Body of pancreas (tissue), 4 donors: ENCODE measurements at regions not wholly inside any gene's neighbourhood (a gene's known extent, or its start where the extent isn't known, plus 50 kb on each side); places are given as distances from the start of the nearest gene placed in this dataset.

Source experiments
- ATAC-seq: fragments of 150-250 bp; one replicate; pipeline ENCODE4 v1.9.1; 2016
- DNase-seq, 4 donors: peaks; one replicate each; pipeline ENCODE4 v3.0.0-alpha.2; 2019
- H3K27ac ChIP-seq, 4 donors: fragments of 200-600 bp; sonication (generic); 1 replicate in 3 of 4; 2 replicates in 1 of 4; pipeline versions ENCODE4 v1.5.1 to v1.6.1; 2016 to 2019; ENCODE audit warnings: mild to moderate bottlenecking in 1 of 4, mixed read lengths in 1 of 4, moderate library complexity in 1 of 4
- H3K27me3 ChIP-seq, 2 donors: fragments of 200-600 bp; sonication (generic); one replicate each; pipeline ENCODE4 v1.6.0; 2016; ENCODE audit warnings: mild to moderate bottlenecking in 1 of 2
- H3K36me3 ChIP-seq, 2 donors: fragments of 200-600 bp; sonication (generic); replicated peaks in 1 of 2; 2 replicates each; pipeline ENCODE4 v1.5.1; 2016; ENCODE audit warnings: low read depth in 2 of 2; ENCODE audit not compliant: insufficient read depth in 1 of 2
- H3K4me1 ChIP-seq: fragments of 200-600 bp; sonication (generic); one replicate; pipeline ENCODE4 v1.6.0; 2016
- H3K4me3 ChIP-seq, 2 donors: fragments of 200-600 bp; sonication (generic); 1 replicate in 1 of 2; 2 replicates in 1 of 2; pipeline ENCODE4 v1.5.1; 2016 to 2019
- H3K9me3 ChIP-seq, 3 donors: fragments of 200-600 bp; sonication (generic); 1 replicate in 2 of 3; 2 replicates in 1 of 3; pipeline ENCODE4 v1.5.1; 2016
- CTCF ChIP-seq, 7 experiments: fragments of 450-650 bp in 4 of 7; fragments of 200-600 bp in 3 of 7; sonication (generic) in 3 of 7; IDR thresholded peaks; one replicate each; pipeline ENCODE4 v1.5.1; 2016 to 2019; ENCODE audit warnings: antibody characterized with exemption in 7 of 7
- POLR2A ChIP-seq, 3 donors: fragments of 450-650 bp; IDR thresholded peaks; one replicate each; pipeline ENCODE4 v1.6.1; 2016; ENCODE audit warnings: antibody characterized with exemption in 3 of 3, mild to moderate bottlenecking in 2 of 3
- WGBS, 2 donors: methylation state at CpG; one replicate each; pipeline ENCODE4 v1.1.5; 2017; 5-methylcytosine and 5-hydroxymethylcytosine counted together
- intact Hi-C: fragments of 100-400 bp; cut with DNase I; formaldehyde crosslinking; loops from one replicate; pipeline ENCODE4 v1.15.1; 2023

GRCh38 chr10:104516986-104517385 is 124.1 kb upstream of the SORCS3 start:
- TF ChIP-seq CTCF (IDR thresholded peaks at IDR 0.05) = no peak
- TF ChIP-seq POLR2A (IDR thresholded peaks at IDR 0.05) = no peak
- DNase-seq = no peak
- ATAC-seq = no peak
- intact Hi-C loops = no loop called here
- Histone ChIP-seq H3K27ac (no peak overlapping the region), H3K4me1 (no peaks in the 10 kb centered on the region), H3K4me3 (no peak overlapping the region), H3K9me3 (no peaks in the 10 kb centered on the region), H3K36me3 (no peaks in the 10 kb centered on the region), H3K27me3 (no peaks in the 10 kb centered on the region)
- WGBS, 2 donors = 48 to 83% methylated on average over 2 of the region's 2 CpGs

GRCh38 chr10:104517946-104518345 is 123.1 kb upstream of the SORCS3 start:
- DNase-seq (no peak), ATAC-seq (no peak)
- Histone ChIP-seq H3K9me3 (no peaks in the 10 kb centered on the region), H3K36me3 (no peaks in the 10 kb centered on the region), H3K27ac (no peak overlapping the region), H3K27me3 (no peaks in the 10 kb centered on the region), H3K4me3 (no peak overlapping the region), H3K4me1 (no peaks in the 10 kb centered on the region)
- intact Hi-C loops = no loop called here
- no peak for TF ChIP-seq POLR2A (IDR thresholded peaks at IDR 0.05)
- TF ChIP-seq CTCF (IDR thresholded peaks at IDR 0.05) = no peak
- WGBS, 2 donors = 47 to 58% methylated on average over 4 of the region's 4 CpGs

- TF ChIP-seq POLR2A (IDR thresholded peaks at IDR 0.05) (no peak), CTCF (IDR thresholded peaks at IDR 0.05) (no peak)
- intact Hi-C loops = no loop called here
- no peak for ATAC-seq
- Histone ChIP-seq H3K36me3 (no peaks in the 10 kb centered on the region), H3K27ac (no peak overlapping the region), H3K9me3 (no peaks in the 10 kb centered on the region), H3K4me1 (no peaks in the 10 kb centered on the region), H3K4me3 (no peak overlapping the region), H3K27me3 (no peaks in the 10 kb centered on the region)
- no peak for DNase-seq
- WGBS, 2 donors = 41 to 45% methylated on average over 6 of the region's 6 CpGs
Observed at GRCh38 chr10:104518891-104519290, 122.2 kb upstream of the SORCS3 start.

- intact Hi-C loops = loop anchor here (5.0 kb wide), 1 partner anchor 153 kb away; no protein-coding TSS in a partner anchor
- ATAC-seq (no peak), DNase-seq (no peak)
- no peak overlapping the region for H3K27ac ChIP-seq
- 66 to 72% methylated on average over 8 to 11 of the region's 11 CpGs for WGBS, 2 donors
- no peak for TF ChIP-seq POLR2A (IDR thresholded peaks at IDR 0.05)
- no peak for TF ChIP-seq CTCF (IDR thresholded peaks at IDR 0.05)
- no peaks in the 10 kb centered on the region for H3K36me3 ChIP-seq
- H3K27me3 ChIP-seq = no peaks in the 10 kb centered on the region
- no peaks in the 10 kb centered on the region for H3K9me3 ChIP-seq
- no peak overlapping the region for H3K4me3 ChIP-seq
- no peaks in the 10 kb centered on the region for H3K4me1 ChIP-seq
Observed at GRCh38 chr10:104520653-104521052, 120.4 kb upstream of the SORCS3 start.

- no peaks in the 10 kb centered on the region for H3K4me1 ChIP-seq
- no peaks in the 10 kb centered on the region for H3K27me3 ChIP-seq
- 27 to 29% methylated on average over 9 of the region's 9 CpGs for WGBS, 2 donors
- no peak for ATAC-seq
- no peak overlapping the region for H3K27ac ChIP-seq
- no peak overlapping the region for H3K4me3 ChIP-seq
- TF ChIP-seq POLR2A (IDR thresholded peaks at IDR 0.05) = no peak
- TF ChIP-seq CTCF (IDR thresholded peaks at IDR 0.05) = no peak
- DNase-seq = peak in 1 of 4 donors; percentile 7
- H3K36me3 ChIP-seq = no peaks in the 10 kb centered on the region
- no peaks in the 10 kb centered on the region for H3K9me3 ChIP-seq
- intact Hi-C loops = loop anchor here (5.0 kb wide), 1 partner anchor 155 kb away; no protein-coding TSS in a partner anchor
Observed at GRCh38 chr10:104521901-104522694, 119.0 kb upstream of the SORCS3 start.
